GM19395 (cell line): ENCODE measurements at regions not wholly inside any gene's neighbourhood (a gene's known extent, or its start where the extent isn't known, plus 50 kb on each side); places are given as distances from the start of the nearest gene placed in this dataset.

ENCODE experiments used
- ATAC-seq: cut with Tn5 transposase; IDR thresholded peaks from one replicate; pipeline ENCODE4 v1.9.1; 2021; ENCODE audit warnings: mild to moderate bottlenecking, moderate library complexity; ENCODE audit not compliant: unreplicated experiment

DNA sequence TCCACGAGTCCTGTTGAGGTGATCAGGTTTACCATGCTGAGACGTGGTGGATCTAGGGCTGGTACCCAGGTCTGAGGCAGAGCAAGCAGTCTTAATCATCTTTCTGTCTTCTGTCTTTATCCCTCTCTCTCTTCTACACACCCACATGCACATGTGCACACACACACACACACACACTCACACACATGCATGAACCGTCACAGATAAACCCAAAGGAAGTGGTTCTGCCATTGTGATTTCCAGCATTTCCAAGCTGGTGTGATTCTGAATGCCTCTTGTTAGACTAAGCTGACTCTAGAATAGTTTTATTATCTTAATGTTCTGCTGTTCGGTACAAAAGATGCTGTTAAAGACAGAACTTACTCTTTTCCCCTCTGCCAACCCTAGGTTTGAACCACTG lies 411.8 kb upstream of the SALL1 start:
- ATAC-seq: no peak

- ATAC-seq: no peak
Observed at GRCh38 chr16:51559901-51560300, 408.8 kb upstream of the SALL1 start.

DNA sequence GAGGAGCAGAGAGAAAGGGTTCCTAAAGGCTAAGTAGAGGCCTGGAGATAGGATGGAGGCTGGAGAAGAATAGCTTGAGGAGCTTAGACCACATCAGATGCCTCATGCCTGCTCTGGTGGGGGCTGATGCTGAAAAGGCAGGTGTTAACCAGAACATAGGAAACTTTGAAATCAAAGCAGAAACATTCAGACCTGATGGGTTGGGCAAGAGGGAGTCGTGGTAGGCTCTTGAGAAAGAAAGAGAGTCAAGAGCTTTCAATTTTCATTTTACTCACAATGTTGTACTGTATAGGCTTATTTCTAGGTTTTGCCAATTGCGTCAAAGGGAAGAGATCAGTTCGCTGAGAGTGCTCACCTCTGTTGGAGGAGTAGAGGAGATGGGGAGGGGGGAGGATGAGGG lies 406.6 kb upstream of the SALL1 start:
- ATAC-seq: no peak

DNA sequence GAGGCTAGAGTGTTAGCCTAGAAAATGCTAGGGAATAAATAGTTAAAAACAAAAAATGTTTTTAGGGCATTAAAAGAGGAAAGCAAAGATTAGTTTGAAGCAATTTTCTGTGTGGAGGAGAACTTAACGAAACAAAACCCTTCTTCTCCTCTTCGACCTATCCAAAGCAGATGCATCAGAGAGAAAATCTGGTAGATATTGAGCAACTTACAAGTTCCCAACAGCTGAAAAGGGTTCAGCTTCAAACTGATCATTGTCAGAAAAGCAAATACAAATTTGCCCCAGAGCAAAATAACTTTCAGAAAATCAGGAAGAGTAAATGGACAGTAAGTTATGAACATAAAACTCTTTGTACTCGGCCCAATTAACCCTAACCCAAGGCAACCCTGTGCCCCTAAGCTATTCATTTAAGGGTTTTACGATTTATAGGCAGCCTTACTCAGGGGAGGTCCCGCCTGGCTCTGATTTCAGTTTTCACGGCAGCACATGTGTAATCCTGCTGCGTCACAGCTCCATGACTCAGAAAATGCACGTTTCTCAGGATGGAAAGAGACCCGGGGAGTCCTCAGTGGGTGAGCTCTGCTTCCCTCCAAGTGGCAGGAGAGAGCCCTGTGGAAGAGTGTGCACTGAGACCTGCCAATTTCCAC lies 405.7 kb upstream of the SALL1 start:
- no peak for ATAC-seq

DNA sequence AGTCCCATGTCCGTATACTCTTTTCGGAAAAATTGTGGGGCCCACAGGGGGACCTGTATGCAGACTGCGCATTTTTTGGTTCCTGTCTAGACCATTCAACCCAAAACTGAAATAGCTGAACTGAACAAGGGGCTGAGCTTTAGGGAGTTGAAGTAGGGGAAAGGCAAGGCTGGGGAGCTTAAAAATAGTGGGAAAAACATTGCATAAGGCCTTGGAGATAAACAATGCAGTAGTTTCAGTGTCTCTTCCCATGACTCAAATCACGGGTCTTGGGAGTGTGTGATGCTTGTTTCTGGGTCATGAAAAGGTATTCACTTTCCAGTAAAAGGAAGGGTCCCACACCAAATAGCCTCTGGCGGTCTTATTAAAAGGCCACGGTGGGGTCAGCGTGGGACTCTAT lies 402.8 kb upstream of the SALL1 start:
- ATAC-seq: no peak

DNA sequence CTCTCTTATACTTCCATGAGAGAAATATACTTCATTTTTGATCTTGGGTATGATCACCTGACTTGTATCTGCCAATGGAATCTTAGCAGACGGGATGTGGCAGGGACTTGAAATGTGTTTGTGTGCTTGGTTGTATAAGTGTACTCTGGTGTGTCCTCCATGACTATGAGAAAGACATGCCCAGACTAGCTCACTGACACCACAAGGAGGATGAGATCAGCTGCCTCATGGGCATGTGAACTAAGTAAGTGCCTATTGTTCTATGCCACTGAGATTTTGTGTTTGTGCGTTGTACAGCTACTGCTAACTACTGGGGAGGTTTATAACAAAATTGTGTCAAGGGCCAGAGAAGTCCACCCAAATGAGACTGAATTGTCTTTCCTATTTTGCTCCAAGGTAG lies 402.2 kb upstream of the SALL1 start:
- ATAC-seq: no peak

- ATAC-seq: no peak
Observed at GRCh38 chr16:51550800-51551347, 399.8 kb upstream of the SALL1 start.

- ATAC-seq: no peak
Observed at GRCh38 chr16:51549836-51550235, 398.8 kb upstream of the SALL1 start.

DNA sequence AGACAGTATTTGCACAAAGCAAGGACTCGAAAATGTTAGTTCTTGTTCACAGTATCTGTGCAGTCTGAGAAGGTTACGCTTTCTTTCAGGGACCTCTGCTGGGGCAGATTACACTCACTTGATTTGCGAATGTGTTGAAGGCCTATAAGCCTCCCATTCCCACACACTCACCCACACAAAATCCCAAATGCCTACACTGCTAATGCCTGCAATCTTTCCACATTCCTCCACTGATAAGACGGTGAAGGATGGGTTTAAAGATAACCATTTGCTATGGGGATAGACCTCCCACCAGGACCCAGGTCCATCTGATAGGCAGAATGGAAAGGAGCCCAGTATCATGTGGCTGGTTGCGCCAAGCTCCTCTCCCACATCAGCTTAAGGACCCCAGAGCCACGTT lies 394.9 kb upstream of the SALL1 start:
- ATAC-seq: no peak

- no peak for ATAC-seq
Observed at GRCh38 chr16:51544851-51545467, 393.9 kb upstream of the SALL1 start.

GRCh38 chr16:51543971-51544370 lies 392.9 kb upstream of the SALL1 start:
- no peak for ATAC-seq

DNA sequence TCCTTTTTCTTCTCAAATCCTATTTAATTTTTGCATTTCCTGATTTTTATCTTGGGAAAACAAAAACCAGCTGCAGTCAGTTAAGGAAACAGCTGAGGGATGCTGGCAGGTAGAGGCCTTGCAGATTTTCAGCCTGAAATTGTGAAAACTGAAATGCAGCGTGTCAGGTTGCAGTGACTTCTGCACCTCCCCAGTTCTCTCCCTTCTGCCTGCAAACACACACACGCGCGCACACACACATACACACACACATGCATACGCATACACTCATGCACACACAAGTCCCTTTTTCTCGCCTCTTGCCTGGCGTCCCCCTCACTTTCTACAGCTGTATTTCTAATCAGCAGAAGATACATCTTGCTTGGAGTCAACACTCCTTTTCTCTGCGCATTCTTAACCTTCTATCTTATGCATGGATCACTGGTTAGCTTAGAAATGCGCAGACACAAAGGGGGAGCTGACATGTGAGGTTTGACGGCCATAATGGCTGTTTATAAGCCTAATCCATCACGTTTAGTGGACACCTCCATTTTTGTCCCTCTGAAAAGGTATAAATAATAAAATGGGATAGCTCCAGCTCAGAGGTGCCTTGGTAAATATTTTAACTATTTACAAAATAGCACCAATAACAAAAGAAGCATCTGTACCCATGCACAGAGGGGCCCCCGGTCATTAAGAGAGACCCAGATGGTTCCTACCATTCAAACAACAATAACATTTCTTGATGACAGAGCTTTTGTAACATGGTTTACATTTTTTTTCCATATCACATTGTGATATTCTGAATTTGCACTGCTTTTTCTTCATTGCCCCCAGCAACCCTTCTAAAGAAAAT lies 392.1 kb upstream of the SALL1 start:
- ATAC-seq: no peak

DNA sequence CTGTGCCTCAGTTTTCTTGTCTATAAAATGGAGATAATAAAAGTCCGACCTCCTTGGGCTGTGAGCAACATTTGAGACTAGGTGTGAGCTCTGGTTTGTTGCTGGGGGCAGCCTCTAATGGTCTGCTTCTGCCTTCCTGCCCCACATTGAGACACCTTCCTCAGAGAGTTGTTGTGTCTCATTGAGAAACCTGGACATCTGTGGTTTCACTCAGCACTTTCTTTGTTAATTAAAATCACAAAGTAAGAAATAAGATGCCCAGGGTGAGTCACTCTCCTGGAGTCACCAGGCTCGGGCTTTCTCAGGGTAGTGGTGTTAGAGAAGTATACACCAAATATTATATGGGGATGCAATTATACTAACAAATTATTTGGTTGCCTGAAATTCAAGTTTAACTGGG lies 389.2 kb upstream of the SALL1 start:
- no peak for ATAC-seq

- ATAC-seq: no peak
Observed at GRCh38 chr16:51538707-51539498, 387.8 kb upstream of the SALL1 start.

DNA sequence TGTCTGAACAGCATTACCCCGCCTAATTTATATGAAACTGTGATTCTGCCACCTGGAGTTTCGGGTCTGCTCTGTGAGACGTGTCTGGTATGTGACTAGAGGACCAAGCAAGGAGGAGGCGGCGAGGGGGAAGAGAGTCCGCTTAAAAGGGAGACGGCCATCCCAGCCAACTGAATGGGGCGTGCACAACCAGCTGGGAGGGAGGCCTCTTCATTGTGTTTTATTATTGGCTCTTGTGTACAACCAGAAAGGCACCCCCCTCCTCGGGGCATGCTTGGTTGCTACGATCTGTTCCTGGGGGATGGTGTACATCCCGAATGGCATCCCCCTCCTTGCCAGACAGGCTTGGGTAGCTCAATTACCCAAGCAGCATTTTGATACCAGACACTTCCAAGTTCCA lies 384.5 kb upstream of the SALL1 start:
- no peak for ATAC-seq

DNA sequence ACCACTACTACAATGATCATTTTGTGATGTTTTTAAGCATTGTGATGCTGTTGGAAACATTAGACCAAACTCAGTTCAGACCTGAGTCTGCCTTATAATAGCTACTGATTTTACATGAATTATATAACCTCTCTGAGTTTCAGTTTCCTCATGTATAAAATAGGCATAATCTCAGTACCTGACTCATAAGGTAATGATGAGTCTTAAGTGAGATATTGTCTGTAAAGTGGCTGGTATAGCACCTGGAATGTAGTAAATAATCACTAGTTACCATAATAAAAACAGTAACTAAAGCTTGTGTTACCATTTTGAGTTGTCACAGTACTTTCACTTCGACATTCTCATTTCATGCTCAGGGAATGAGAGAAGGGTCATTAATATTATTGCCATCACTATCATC lies 381.5 kb upstream of the SALL1 start:
- no peak for ATAC-seq

DNA sequence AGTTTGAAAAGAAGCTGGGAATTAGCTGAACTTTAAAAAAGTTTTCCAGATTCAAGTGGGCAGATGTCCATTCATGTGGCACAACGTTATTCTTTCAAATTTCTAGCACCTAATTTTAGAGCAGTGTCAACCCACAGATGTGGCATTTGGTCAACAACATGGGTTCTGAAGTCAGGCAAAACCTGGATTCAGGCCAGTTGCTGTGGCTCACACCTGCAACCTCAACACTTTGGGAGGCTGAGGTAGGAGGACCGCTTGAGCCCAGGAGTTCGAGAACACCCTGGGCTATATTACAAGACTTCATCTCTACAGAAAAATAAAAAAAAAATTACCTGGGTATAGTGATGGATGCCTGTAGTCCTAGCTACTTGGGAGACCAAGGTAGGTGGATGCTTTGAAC lies 380.2 kb upstream of the SALL1 start:
- ATAC-seq: no peak

DNA sequence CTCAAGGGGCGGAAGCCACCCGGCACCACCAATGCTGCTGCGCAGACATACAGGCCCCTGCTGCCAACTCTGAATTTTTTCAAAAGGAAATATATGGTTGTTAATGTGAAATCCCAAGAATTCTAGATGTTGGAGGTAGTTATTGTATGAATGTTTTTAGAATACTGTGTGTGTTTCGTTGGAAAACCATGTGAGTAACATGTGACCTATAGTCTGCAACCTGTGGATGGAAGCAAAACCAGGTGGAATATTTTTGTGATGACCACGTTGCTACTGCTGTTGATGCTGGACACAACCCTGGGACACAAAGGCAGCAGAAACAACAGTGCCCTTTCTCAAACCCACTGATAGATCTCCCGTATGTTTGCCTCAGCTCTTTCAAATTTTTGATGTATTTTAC lies 376.3 kb upstream of the SALL1 start:
- ATAC-seq: no peak

- ATAC-seq: no peak
Observed at GRCh38 chr16:51526621-51527020, 375.6 kb upstream of the SALL1 start.

DNA sequence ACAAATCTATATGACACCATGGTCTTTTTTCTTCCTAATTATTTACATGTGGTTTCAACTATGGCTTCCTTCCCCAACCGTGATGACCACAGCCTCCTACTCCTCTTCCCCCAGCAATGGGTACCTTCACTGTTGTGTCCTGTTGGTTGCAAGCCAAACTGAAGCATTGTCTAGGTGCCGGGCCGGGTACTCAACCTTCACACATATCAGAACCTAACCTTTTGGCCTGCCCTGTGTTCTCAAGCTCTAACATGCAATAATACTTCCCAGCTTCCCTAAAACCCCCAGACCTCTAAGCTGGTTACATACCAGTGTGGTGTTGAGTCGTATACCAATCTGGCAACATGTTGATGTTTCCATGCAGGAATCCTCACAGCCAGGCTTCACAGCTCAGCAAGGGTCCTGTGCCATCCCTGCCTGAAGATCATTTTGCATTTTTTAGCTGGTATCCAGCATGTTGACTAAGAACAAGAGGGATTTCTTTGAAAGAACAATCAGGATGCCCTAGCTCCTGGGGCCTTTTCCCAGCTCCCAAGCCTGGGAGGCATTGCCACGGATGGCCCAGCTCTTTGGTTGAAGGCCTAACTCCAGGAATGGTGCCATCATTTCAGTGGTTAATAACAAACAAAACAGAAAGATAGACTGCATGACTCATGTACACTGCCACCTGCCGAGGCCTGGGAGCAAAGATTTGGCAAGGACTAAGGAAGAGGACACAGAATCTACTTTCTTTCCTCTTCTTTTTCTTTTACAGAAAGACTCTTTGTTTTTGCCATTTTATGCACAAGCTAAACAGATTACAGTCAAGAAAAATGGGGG lies 373.7 kb upstream of the SALL1 start:
- ATAC-seq: no peak
